HEK293 (cell line): ENCODE measurements at regions not wholly inside any gene's neighbourhood (a gene's known extent, or its start where the extent isn't known, plus 50 kb on each side); places are given as distances from the start of the nearest gene placed in this dataset.

Experiments
- CTCF ChIA-PET: fragments of 350-600 bp; formaldehyde crosslinking; extraction: SDS; loops from one replicate; lab custom pipeline; 2021; ENCODE audit warnings: antibody characterized with exemption; lab: Yijun Ruan, JAX
- POLR2A ChIA-PET: fragments of 300-600 bp; formaldehyde crosslinking; extraction: SDS; loops from one replicate; lab custom pipeline; 2020; ENCODE audit warnings: antibody characterized with exemption, inconsistent platforms; lab: Yijun Ruan, JAX
- H3K27ac ChIP-seq: fragments of 200-500 bp; sonication (Bioruptor generic); 2 replicates; pipeline ENCODE4 v1.5.1; 2014; ENCODE audit warnings: low read depth, low read length, control low read depth, inconsistent platforms; ENCODE audit errors: extremely low read depth
- H3K36me3 ChIP-seq, 2 experiments: fragments of 200-500 bp in 1 of 2; sonication (Bioruptor generic) in 1 of 2; 1 replicate in 1 of 2; 2 replicates in 1 of 2; pipeline ENCODE4 v1.5.1; 2014 to 2017; ENCODE audit warnings: inconsistent platforms in 2 of 2, low read length in 2 of 2; ENCODE audit not compliant: control insufficient read depth in 2 of 2, insufficient read depth in 1 of 2
- H3K4me1 ChIP-seq: fragments of 200-500 bp; sonication (Bioruptor generic); 2 replicates; pipeline ENCODE4 v1.5.1; 2014; ENCODE audit warnings: mild to moderate bottlenecking, low read length, inconsistent platforms; ENCODE audit not compliant: control insufficient read depth, insufficient read depth
- H3K4me3 ChIP-seq: 2 replicates; pipeline ENCODE4 v1.5.1; 2011; ENCODE audit warnings: low read depth, mild to moderate bottlenecking, control low read depth, low read length, moderate library complexity
- H3K9me3 ChIP-seq: fragments of 200-500 bp; sonication (Bioruptor generic); 2 replicates; pipeline ENCODE4 v1.5.1; 2014; ENCODE audit warnings: low read depth, low read length, inconsistent platforms; ENCODE audit not compliant: control insufficient read depth, insufficient read depth
- BCL11B ChIP-seq: fragments of 450-650 bp; formaldehyde crosslinking; IDR thresholded peaks from 2 replicates; pipeline ENCODE4 v1.5.1; 2016; ENCODE audit warnings: low read depth, missing biosample characterization, missing genetic modification characterization
- GFI1B ChIP-seq: fragments of 450-650 bp; formaldehyde crosslinking; IDR thresholded peaks from 2 replicates; pipeline ENCODE4 v1.5.1; 2016; ENCODE audit warnings: missing biosample characterization, missing genetic modification characterization
- GLI2 ChIP-seq: fragments of 450-650 bp; formaldehyde crosslinking; IDR thresholded peaks from 2 replicates; pipeline ENCODE4; 2017; ENCODE audit warnings: missing biosample characterization, missing genetic modification characterization, low read depth, borderline replicate concordance
- GLIS2 ChIP-seq: fragments of 450-650 bp; formaldehyde crosslinking; IDR thresholded peaks from 2 replicates; pipeline ENCODE4 v1.5.1; 2016; ENCODE audit warnings: missing biosample characterization, missing genetic modification characterization
- HIC1 ChIP-seq: fragments of 450-650 bp; formaldehyde crosslinking; IDR thresholded peaks from 2 replicates; pipeline ENCODE4 v1.5.1; 2016; ENCODE audit warnings: missing biosample characterization, missing genetic modification characterization
- HOXC10 ChIP-seq: sonication (generic); formaldehyde crosslinking; IDR thresholded peaks from 2 replicates; pipeline ENCODE4 v1.8.1; 2023; ENCODE audit warnings: mild to moderate bottlenecking, missing genetic modification reagents
- KLF17 ChIP-seq: fragments of 450-650 bp; formaldehyde crosslinking; IDR thresholded peaks from 2 replicates; pipeline ENCODE4 v1.5.1; 2016; ENCODE audit warnings: missing biosample characterization, missing genetic modification characterization
- SETDB1 ChIP-seq: IDR thresholded peaks from one replicate; pipeline ENCODE4 v1.6.1; 2017; ENCODE audit warnings: mild to moderate bottlenecking, low read length, moderate library complexity, mixed read lengths; ENCODE audit not compliant: insufficient read length
- ZNF132 ChIP-seq: fragments of 450-650 bp; formaldehyde crosslinking; IDR thresholded peaks from 2 replicates; pipeline ENCODE4 v1.5.1; 2017; ENCODE audit warnings: missing biosample characterization, missing genetic modification characterization, borderline replicate concordance
- ZNF16 ChIP-seq: fragments of 450-650 bp; formaldehyde crosslinking; IDR thresholded peaks from 2 replicates; pipeline ENCODE4 v1.5.1; 2016; ENCODE audit warnings: low read depth, missing biosample characterization, missing genetic modification characterization
- ZNF184 ChIP-seq: fragments of 450-650 bp; IDR thresholded peaks from 2 replicates; pipeline ENCODE4 v1.5.1; 2018; ENCODE audit warnings: missing biosample characterization, mild to moderate bottlenecking, missing genetic modification characterization
- ZNF266 ChIP-seq: fragments of 450-650 bp; formaldehyde crosslinking; IDR thresholded peaks from 2 replicates; pipeline ENCODE4 v1.5.1; 2016; ENCODE audit warnings: missing biosample characterization, missing genetic modification characterization, low read depth
- ZNF274 ChIP-seq, 2 experiments: fragments of 200-500 bp in 1 of 2; fragments of 450-650 bp in 1 of 2; sonication (Bioruptor generic) in 1 of 2; formaldehyde crosslinking in 1 of 2; IDR thresholded peaks; 2 replicates each; pipeline versions ENCODE4 v1.5.1 to v1.6.1; 2014 to 2016; ENCODE audit warnings: borderline replicate concordance in 1 of 2, inconsistent platforms in 1 of 2, low read length in 1 of 2, missing biosample characterization in 1 of 2, missing genetic modification characterization in 1 of 2
- ZNF350 ChIP-seq: fragments of 450-650 bp; formaldehyde crosslinking; IDR thresholded peaks from 2 replicates; pipeline ENCODE4 v1.5.0; 2017; ENCODE audit warnings: missing biosample characterization, mild to moderate bottlenecking, missing genetic modification characterization
- ZNF404 ChIP-seq: fragments of 450-650 bp; formaldehyde crosslinking; IDR thresholded peaks from 2 replicates; pipeline ENCODE4 v1.5.1; 2017; ENCODE audit warnings: missing biosample characterization, missing genetic modification characterization
- ZNF423 ChIP-seq: fragments of 450-650 bp; formaldehyde crosslinking; IDR thresholded peaks from 2 replicates; pipeline ENCODE4 v1.5.1; 2016; ENCODE audit warnings: missing biosample characterization, missing genetic modification characterization
- ZNF571 ChIP-seq: fragments of 450-650 bp; formaldehyde crosslinking; IDR thresholded peaks from 2 replicates; pipeline ENCODE4 v1.5.0; 2017; ENCODE audit warnings: missing biosample characterization, missing genetic modification characterization
- ZNF610 ChIP-seq: fragments of 450-650 bp; formaldehyde crosslinking; IDR thresholded peaks from 2 replicates; pipeline ENCODE4 v1.5.1; 2016; ENCODE audit warnings: missing biosample characterization, missing genetic modification characterization, borderline replicate concordance
- ZNF658 ChIP-seq: fragments of 450-650 bp; formaldehyde crosslinking; IDR thresholded peaks from 2 replicates; pipeline ENCODE4; 2016; ENCODE audit warnings: missing biosample characterization, missing genetic modification characterization
- ZNF785 ChIP-seq: fragments of 450-650 bp; formaldehyde crosslinking; IDR thresholded peaks from 2 replicates; pipeline ENCODE4 v1.5.1; 2016; ENCODE audit warnings: missing biosample characterization, missing genetic modification characterization
- ZSCAN16 ChIP-seq: fragments of 450-650 bp; formaldehyde crosslinking; IDR thresholded peaks from 2 replicates; pipeline ENCODE4 v1.5.1; 2016; ENCODE audit warnings: missing biosample characterization, missing genetic modification characterization

- H3K36me3 ChIP-seq: no peaks in the 10 kb centered on the region
- TF ChIP-seq ZNF785: no peak
- TF ChIP-seq GLI2: no peak
- no peak for TF ChIP-seq ZNF404
- TF ChIP-seq HOXC10 (CRISPR knock-in tag): no peak
- no peak for TF ChIP-seq KLF17
These were observed 292.9 kb upstream of the MAF start for GRCh38 chr16:79893445-79893844.

GRCh38 chr16:79892278-79892677 lies 291.7 kb upstream of the MAF start:
- Histone ChIP-seq H3K9me3 (no peaks in the 10 kb centered on the region), H3K36me3 (no peaks in the 10 kb centered on the region), H3K27ac (no peak overlapping the region), H3K4me1 (no peaks in the 10 kb centered on the region), H3K4me3 (no peak overlapping the region)
- CTCF ChIA-PET: no interaction called here
- POLR2A ChIA-PET: no interaction called here
- TF ChIP-seq GLIS2 (tag by site-specific recombination) (no peak), ZNF658 (tag by site-specific recombination) (no peak), ZNF610 (no peak), ZNF184 (tag by site-specific recombination) (no peak), SETDB1 (no peak), ZNF132 (no peak), ZNF274 (IDR thresholded peaks at IDR 0.05; ENCODE audit: low read length) (no peak), ZNF274 (tag by site-specific recombination; IDR thresholded peaks at IDR 0.05; ENCODE audit: borderline replicate concordance) (no peak), GFI1B (tag by site-specific recombination) (no peak), HIC1 (no peak), ZSCAN16 (tag by site-specific recombination) (no peak), ZNF423 (tag by site-specific recombination) (no peak)
- TF ChIP-seq, all 188 proteins: peak for 0

More at GRCh38 chr16:79893445-79893844, 292.9 kb upstream of the MAF start:
- no peak overlapping the region for H3K27ac ChIP-seq
- H3K4me1 ChIP-seq: no peaks in the 10 kb centered on the region
- no peak overlapping the region for H3K4me3 ChIP-seq
- CTCF ChIA-PET: no interaction called here
- POLR2A ChIA-PET: no interaction called here
- no peaks in the 10 kb centered on the region for H3K9me3 ChIP-seq

GRCh38 chr16:79891458-79891857 lies 290.9 kb upstream of the MAF start:
- ChIA-PET CTCF (no interaction called here), POLR2A (no interaction called here)
- Histone ChIP-seq H3K4me1 (no peaks in the 10 kb centered on the region), H3K27ac (no peak overlapping the region), H3K36me3 (no peaks in the 10 kb centered on the region), H3K4me3 (no peak overlapping the region), H3K9me3 (no peaks in the 10 kb centered on the region)
- TF ChIP-seq ZNF16 (tag by site-specific recombination) (no peak), ZNF571 (tag by site-specific recombination) (no peak), ZNF266 (tag by site-specific recombination) (no peak), BCL11B (no peak), ZNF350 (tag by site-specific recombination) (no peak)
